ENCODE measurements at regions not wholly inside any gene's neighbourhood (a gene's known extent, or its start where the extent isn't known, plus 50 kb on each side); places are given as distances from the start of the nearest gene placed in this dataset.
"Not testable (repeated sequence)": the region's sequence is repeated elsewhere in the genome, so short reads cannot be mapped to it uniquely, and the experiment has no call there.

DNA sequence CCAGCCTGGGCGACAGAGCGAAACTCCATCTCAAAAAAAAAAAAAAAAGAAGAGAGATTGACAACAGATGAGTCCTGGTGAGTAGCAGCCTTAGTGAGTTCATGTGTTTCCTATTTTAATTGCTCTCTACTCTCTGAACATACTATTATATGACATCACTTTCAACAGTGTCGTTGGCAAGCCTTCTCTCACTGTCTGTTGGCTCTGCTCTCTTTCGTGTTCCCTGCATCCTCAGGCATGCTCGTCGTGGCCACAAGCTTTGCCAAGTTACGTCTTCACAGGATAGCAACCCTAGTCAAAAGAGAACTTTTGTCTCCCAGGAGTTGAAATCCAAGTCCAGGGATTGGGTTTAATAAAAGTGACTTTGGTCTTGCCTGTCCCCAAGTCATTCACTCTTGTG, 117.1 kb upstream of the EGFL6 start:
- Histone ChIP-seq H3K9me3 (no peaks in the 10 kb centered on the region), H3K27me3 (no peaks in the 10 kb centered on the region), H3K36me3 (no peaks in the 10 kb centered on the region), H3K4me1 (no peaks in the 10 kb centered on the region), H3K4me3 (no peak overlapping the region), H3K27ac (no peak overlapping the region)
- no peak for DNase-seq
- TF ChIP-seq, protein P1, sequence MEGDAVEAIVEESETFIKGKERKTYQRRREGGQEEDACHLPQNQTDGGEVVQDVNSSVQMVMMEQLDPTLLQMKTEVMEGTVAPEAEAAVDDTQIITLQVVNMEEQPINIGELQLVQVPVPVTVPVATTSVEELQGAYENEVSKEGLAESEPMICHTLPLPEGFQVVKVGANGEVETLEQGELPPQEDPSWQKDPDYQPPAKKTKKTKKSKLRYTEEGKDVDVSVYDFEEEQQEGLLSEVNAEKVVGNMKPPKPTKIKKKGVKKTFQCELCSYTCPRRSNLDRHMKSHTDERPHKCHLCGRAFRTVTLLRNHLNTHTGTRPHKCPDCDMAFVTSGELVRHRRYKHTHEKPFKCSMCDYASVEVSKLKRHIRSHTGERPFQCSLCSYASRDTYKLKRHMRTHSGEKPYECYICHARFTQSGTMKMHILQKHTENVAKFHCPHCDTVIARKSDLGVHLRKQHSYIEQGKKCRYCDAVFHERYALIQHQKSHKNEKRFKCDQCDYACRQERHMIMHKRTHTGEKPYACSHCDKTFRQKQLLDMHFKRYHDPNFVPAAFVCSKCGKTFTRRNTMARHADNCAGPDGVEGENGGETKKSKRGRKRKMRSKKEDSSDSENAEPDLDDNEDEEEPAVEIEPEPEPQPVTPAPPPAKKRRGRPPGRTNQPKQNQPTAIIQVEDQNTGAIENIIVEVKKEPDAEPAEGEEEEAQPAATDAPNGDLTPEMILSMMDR (IDR thresholded peaks at IDR 0.05) = no peak
- intact Hi-C loops (cut with DNase I; ENCODE audit: low total_unique reads) = no loop called here

DNA sequence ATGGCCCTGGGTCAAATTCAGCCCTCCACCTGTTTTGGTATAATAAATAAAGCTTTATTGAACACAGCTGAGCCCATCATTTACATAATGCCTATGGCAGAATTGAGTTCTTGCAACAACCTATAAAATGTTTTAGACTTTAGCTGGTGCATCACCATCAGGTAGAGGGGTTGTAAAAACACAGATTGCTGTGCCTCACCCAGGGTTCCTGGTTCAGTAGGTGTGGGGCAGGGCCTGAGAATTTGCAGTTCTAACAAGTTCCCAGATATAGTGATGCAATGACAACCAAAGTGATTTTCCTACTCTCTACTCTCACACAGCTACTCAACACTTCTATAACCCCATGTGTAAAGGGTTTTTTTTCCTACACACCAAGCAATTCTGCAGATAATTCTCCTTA, 120.0 kb upstream of the EGFL6 start:
- TF ChIP-seq, protein P1 (IDR thresholded peaks at IDR 0.05) = no peak
- H3K27ac ChIP-seq = no peak overlapping the region
- no peak overlapping the region for H3K4me3 ChIP-seq
- no peaks in the 10 kb centered on the region for H3K36me3 ChIP-seq
- intact Hi-C loops (cut with DNase I; ENCODE audit: low total_unique reads) = no loop called here
- H3K4me1 ChIP-seq = no peaks in the 10 kb centered on the region
- no peaks in the 10 kb centered on the region for H3K9me3 ChIP-seq
- no peaks in the 10 kb centered on the region for H3K27me3 ChIP-seq
- DNase-seq = no peak

DNA sequence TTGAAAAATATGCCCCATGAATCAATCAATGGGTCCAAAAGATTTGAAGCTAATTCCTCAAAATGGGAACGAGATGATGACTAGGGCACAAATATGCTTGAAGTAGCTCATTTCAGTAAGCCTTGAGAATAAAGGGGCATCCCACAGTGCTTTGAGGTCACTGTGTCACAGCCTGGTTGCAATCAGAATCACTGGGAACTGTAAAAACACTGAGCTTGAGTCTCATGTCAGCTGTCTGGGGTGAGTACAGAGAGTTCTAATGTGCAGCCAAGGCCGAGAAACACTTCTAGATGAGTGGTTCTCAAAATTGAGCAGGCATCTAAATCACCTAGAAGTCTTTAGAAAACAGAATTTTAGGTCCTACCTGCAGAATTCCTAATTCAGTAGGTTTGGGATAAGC, 120.5 kb upstream of the EGFL6 start:
- no peak for DNase-seq
- H3K4me1 ChIP-seq = no peaks in the 10 kb centered on the region
- H3K4me3 ChIP-seq = no peak overlapping the region
- TF ChIP-seq, protein P1 (IDR thresholded peaks at IDR 0.05) = no peak
- H3K27ac ChIP-seq = no peak overlapping the region
- intact Hi-C loops (cut with DNase I; ENCODE audit: low total_unique reads) = no loop called here
- H3K27me3 ChIP-seq = no peaks in the 10 kb centered on the region
- H3K36me3 ChIP-seq = no peaks in the 10 kb centered on the region
- H3K9me3 ChIP-seq = no peaks in the 10 kb centered on the region

DNA sequence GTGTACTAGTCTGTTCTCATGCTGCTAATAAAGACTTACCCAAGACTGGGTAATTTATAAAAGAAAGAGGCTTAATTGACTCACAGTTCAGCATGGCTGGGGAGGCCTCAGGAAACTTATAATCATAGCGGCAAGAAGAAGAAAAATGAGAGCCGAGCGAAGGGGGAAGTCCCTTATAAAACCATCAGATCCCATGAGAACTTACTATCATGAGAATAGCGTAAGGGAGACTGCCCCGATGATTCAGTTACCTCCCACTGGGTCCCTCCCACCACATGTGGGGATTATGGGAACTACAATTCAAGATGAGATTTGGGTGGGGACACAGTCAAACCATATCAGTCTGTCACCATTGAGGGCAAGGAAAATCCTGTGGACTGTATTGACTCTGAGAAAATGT, 121.8 kb upstream of the ATXN3L start:
- H3K27ac ChIP-seq; intact Hi-C loops (cut with DNase I; ENCODE audit: low total_unique reads); H3K27me3 ChIP-seq; DNase-seq; H3K36me3 ChIP-seq; H3K4me3 ChIP-seq; H3K9me3 ChIP-seq; H3K4me1 ChIP-seq: not testable (repeated sequence)

DNA sequence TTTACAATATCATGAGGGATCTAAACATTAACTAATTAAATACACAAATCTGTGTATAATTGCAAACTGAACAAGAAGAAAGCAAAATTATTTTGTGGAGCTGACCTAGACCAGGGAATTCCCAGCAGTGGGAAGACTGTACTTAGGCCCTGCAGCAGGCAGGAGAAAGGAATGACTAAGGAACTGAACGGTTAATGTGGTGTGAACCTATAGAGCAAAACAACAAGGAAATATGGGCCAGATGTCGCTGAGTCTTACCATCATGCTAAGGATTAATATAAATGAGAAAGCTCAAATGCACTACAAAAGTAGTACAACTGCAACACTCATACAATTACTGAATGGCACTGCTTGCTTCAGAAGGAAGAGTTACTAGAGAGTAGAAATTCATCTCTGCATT, 120.3 kb upstream of the ATXN3L start:
- H3K27ac ChIP-seq = no peak overlapping the region
- H3K4me1 ChIP-seq = no peaks in the 10 kb centered on the region
- intact Hi-C loops (cut with DNase I; ENCODE audit: low total_unique reads) = no loop called here
- TF ChIP-seq, protein P1 (IDR thresholded peaks at IDR 0.05) = no peak
- no peak overlapping the region for H3K4me3 ChIP-seq
- no peaks in the 10 kb centered on the region for H3K9me3 ChIP-seq
- H3K27me3 ChIP-seq = no peaks in the 10 kb centered on the region
- no peak for DNase-seq
- no peaks in the 10 kb centered on the region for H3K36me3 ChIP-seq

DNA sequence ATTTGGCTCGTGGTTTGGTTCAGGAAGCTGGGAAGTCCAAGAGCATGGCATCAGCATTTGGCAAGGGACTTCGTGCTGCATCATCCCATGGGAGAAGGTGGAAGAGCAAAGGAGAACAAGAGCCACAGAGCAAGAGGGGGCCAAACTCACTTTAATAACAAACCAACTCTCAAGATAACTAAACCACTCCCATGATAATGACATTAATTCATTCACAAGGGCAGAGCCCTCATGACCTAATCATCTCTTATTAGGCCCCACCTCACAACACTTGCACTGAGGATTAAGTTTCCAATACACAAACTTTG, 113.4 kb upstream of the ATXN3L start:
- Histone ChIP-seq H3K9me3 (no peaks in the 10 kb centered on the region), H3K27ac (peak overlapping the region; percentile 52 to 64), H3K4me3 (no peak overlapping the region), H3K36me3 (no peaks in the 10 kb centered on the region), H3K27me3 (no peaks in the 10 kb centered on the region), H3K4me1 (peaks cover 0 to 18% (median 7%) of the 10 kb centered on the region in 4 donors)
- TF ChIP-seq, protein P1 (IDR thresholded peaks at IDR 0.05) = no peak
- intact Hi-C loops (cut with DNase I; ENCODE audit: low total_unique reads) = loop anchor here (5.0 kb wide), 1 partner anchor 456 kb away; the partner anchor contains the start of gene TMSB4X
- DNase-seq = no peak
